Common myeloid progenitor, CD34-positive (primary cell): ENCODE measurements at regions not wholly inside any gene's neighbourhood (a gene's known extent, or its start where the extent isn't known, plus 50 kb on each side); places are given as distances from the start of the nearest gene placed in this dataset.
"Not testable (repeated sequence)": the region's sequence is repeated elsewhere in the genome, so short reads cannot be mapped to it uniquely, and the experiment has no call there.

Experiments used
- CTCF ChIA-PET: fragments of 350-600 bp; sonication (Branson Sonifier 250); formaldehyde crosslinking; loops from one replicate; lab custom pipeline; 2021; ENCODE audit warnings: antibody characterized with exemption; lab: Charles Lee
- POLR2A ChIA-PET: fragments of 350-600 bp; sonication (Branson Sonifier 250); formaldehyde crosslinking; loops from one replicate; lab custom pipeline; 2021; ENCODE audit warnings: antibody characterized with exemption; lab: Charles Lee
- DNase-seq, 3 donors: peaks; one replicate each; pipeline versions ENCODE4 v3.0.0 to v3.0.0-alpha.2; 2013
- H3K27ac ChIP-seq, 2 experiments: 1 replicate in 1 of 2; 2 replicates in 1 of 2; pipeline ENCODE4 v1.7.0; 2013; ENCODE audit warnings: inconsistent platforms in 2 of 2, low read length in 2 of 2, mild to moderate bottlenecking in 2 of 2, low read depth in 1 of 2, moderate library complexity in 1 of 2; ENCODE audit not compliant: severe bottlenecking in 2 of 2, insufficient read depth in 1 of 2, poor library complexity in 1 of 2
- H3K27me3 ChIP-seq, 5 experiments: replicated peaks in 2 of 5; 1 replicate in 3 of 5; 2 replicates in 2 of 5; pipeline versions ENCODE4 v1.6.1 to v1.7.0; 2013; ENCODE audit warnings: low read length in 4 of 5, mild to moderate bottlenecking in 2 of 5, moderate library complexity in 2 of 5, inconsistent platforms in 1 of 5; ENCODE audit not compliant: insufficient read depth in 5 of 5, control insufficient read depth in 4 of 5
- H3K36me3 ChIP-seq, 4 experiments: 1 replicate in 2 of 4; 2 replicates in 2 of 4; pipeline versions ENCODE4 v1.6.1 to v1.7.0; 2013; ENCODE audit warnings: low read length in 3 of 4, control low read depth in 1 of 4, mild to moderate bottlenecking in 1 of 4; ENCODE audit not compliant: control insufficient read depth in 4 of 4, insufficient read depth in 4 of 4
- H3K4me1 ChIP-seq, 4 experiments: 1 replicate in 3 of 4; 2 replicates in 1 of 4; pipeline versions ENCODE4 v1.6.1 to v1.7.1; 2013; ENCODE audit warnings: low read length in 3 of 4, mild to moderate bottlenecking in 3 of 4, control low read depth in 1 of 4, inconsistent platforms in 1 of 4, moderate library complexity in 1 of 4; ENCODE audit not compliant: control insufficient read depth in 4 of 4, insufficient read depth in 4 of 4; ENCODE audit errors: control extremely low read depth in 1 of 4
- H3K4me3 ChIP-seq, 7 experiments: 1 replicate in 4 of 7; 2 replicates in 3 of 7; pipeline versions ENCODE4 v1.5.1 to v1.7.0; 2013; ENCODE audit warnings: mild to moderate bottlenecking in 7 of 7, low read length in 6 of 7, moderate library complexity in 6 of 7, inconsistent platforms in 2 of 7, low read depth in 2 of 7, control low read depth in 1 of 7; ENCODE audit not compliant: insufficient read depth in 4 of 7, control insufficient read depth in 1 of 7; ENCODE audit errors: extremely low read depth in 1 of 7
- H3K9me3 ChIP-seq, 5 experiments: 1 replicate in 4 of 5; 2 replicates in 1 of 5; pipeline versions ENCODE4 v1.6.1 to v1.7.1; 2013; ENCODE audit warnings: low read length in 4 of 5, mild to moderate bottlenecking in 2 of 5, inconsistent platforms in 1 of 5, low read depth in 1 of 5, moderate library complexity in 1 of 5; ENCODE audit not compliant: control insufficient read depth in 4 of 5, insufficient read depth in 2 of 5; ENCODE audit errors: control extremely low read depth in 1 of 5
- WGBS: methylation state at CpG from one replicate; pipeline ENCODE4 v1.1.5; 2013; ENCODE audit not compliant: insufficient coverage; 5-methylcytosine and 5-hydroxymethylcytosine counted together

DNA sequence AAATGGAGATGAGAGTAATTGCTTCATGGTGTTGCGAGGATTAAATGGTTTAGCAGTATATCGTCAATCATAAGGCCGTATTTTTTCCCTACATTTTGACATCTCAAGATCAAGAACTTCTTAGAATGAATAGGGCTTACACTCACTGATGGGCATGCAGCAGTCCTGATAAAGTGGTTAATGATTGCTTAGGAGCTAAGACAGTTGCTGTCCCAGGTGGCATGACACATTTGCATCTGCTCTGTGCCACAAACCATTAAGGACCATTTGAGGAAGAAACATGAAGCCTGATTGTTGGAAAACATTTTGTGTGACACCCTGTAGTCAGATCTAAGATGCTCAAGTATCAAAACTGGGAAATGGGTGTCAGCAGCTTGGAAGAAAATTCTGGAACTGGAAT lies 81.0 kb upstream of the SGIP1 start:
- WGBS: no CpG with 5 or more reads among the region's 3 CpGs
- CTCF ChIA-PET: no interaction called here
- Histone ChIP-seq H3K36me3 (no peaks in the 10 kb centered on the region), H3K9me3 (no peaks in the 10 kb centered on the region), H3K4me1 (no peaks in the 10 kb centered on the region), H3K27ac (no peak overlapping the region), H3K27me3 (no peaks in the 10 kb centered on the region), H3K4me3 (no peak overlapping the region)
- POLR2A ChIA-PET: no interaction called here
- no peak for DNase-seq

- POLR2A ChIA-PET: interaction anchor here (0.6 kb wide), 1 partner anchor 282 kb away, joined by 3 read pairs; no protein-coding TSS in a partner anchor
- 100% methylated on average over 1 of the region's 2 CpGs for WGBS
- peaks cover 0 to 6% (median under 1%) of the 10 kb centered on the region in 5 experiments for H3K9me3 ChIP-seq
- no peak for DNase-seq
- CTCF ChIA-PET: interaction anchor here (2.4 kb wide), 1 partner anchor 206 kb away, joined by 6 read pairs; no protein-coding TSS in a partner anchor
- H3K27ac ChIP-seq: no peak overlapping the region
- no peaks in the 10 kb centered on the region for H3K4me1 ChIP-seq
- no peak overlapping the region for H3K4me3 ChIP-seq
- H3K27me3 ChIP-seq: no peaks in the 10 kb centered on the region
- no peaks in the 10 kb centered on the region for H3K36me3 ChIP-seq
Observed at GRCh38 chr1:66455446-66455845, 78.5 kb upstream of the SGIP1 start.

- no peaks in the 10 kb centered on the region for H3K36me3 ChIP-seq
- no peak overlapping the region for H3K27ac ChIP-seq
- POLR2A ChIA-PET: no interaction called here
- DNase-seq: no peak
- H3K9me3 ChIP-seq: peaks cover 0 to 27% (median 6%) of the 10 kb centered on the region in 5 experiments
- no peaks in the 10 kb centered on the region for H3K27me3 ChIP-seq
- no CpG with 5 or more reads among the region's 3 CpGs for WGBS
- CTCF ChIA-PET: no interaction called here
- H3K4me3 ChIP-seq: no peak overlapping the region
- H3K4me1 ChIP-seq: no peaks in the 10 kb centered on the region
Observed at GRCh38 chr1:66460776-66461175, 73.2 kb upstream of the SGIP1 start.

- H3K36me3 ChIP-seq: no peaks in the 10 kb centered on the region
Observed at GRCh38 chr1:66462313-66462712, 71.6 kb upstream of the SGIP1 start.

DNA sequence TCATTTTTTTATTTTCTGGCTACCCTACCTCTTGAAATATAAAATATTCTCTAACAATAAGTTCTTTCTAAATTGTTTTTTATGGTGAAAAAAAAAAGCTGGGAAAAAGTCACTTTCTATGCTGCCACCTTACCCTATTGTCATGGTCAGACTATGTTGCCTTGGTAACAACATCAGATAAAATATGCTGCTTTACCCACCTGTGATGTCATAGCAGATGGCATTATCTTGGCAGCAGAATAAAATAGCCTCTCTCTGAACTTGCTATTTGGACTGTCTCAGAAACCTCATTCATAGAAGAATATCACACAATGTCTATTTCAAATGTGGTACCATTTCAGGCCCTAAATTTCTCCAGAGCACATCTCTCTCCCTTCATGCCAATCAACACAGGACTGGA lies 69.6 kb upstream of the SGIP1 start:
- Histone ChIP-seq H3K4me3 (no peak overlapping the region), H3K4me1 (no peaks in the 10 kb centered on the region), H3K27ac (no peak overlapping the region), H3K36me3 (no peaks in the 10 kb centered on the region), H3K27me3 (no peaks in the 10 kb centered on the region), H3K9me3 (peaks cover 0 to 27% (median 3%) of the 10 kb centered on the region in 5 experiments)
- CTCF ChIA-PET: interaction anchor here (0.6 to 1.1 kb wide), 2 partner anchors 10 kb away, joined by 3 read pairs; no protein-coding TSS in a partner anchor
- POLR2A ChIA-PET: no interaction called here
- no peak for DNase-seq

More at GRCh38 chr1:66462313-66462712, 71.6 kb upstream of the SGIP1 start:
- no peak overlapping the region for H3K4me3 ChIP-seq
- peaks cover 0 to 27% (median 6%) of the 10 kb centered on the region in 5 experiments for H3K9me3 ChIP-seq
- H3K27ac ChIP-seq: no peak overlapping the region
- no peak for DNase-seq
- no CpG with 5 or more reads among the region's 2 CpGs for WGBS
- CTCF ChIA-PET: interaction anchor here (0.6 kb wide), 1 partner anchor 886 kb away, joined by 3 read pairs; no protein-coding TSS in a partner anchor
- H3K4me1 ChIP-seq: no peaks in the 10 kb centered on the region
- no peaks in the 10 kb centered on the region for H3K27me3 ChIP-seq
- POLR2A ChIA-PET: no interaction called here

DNA sequence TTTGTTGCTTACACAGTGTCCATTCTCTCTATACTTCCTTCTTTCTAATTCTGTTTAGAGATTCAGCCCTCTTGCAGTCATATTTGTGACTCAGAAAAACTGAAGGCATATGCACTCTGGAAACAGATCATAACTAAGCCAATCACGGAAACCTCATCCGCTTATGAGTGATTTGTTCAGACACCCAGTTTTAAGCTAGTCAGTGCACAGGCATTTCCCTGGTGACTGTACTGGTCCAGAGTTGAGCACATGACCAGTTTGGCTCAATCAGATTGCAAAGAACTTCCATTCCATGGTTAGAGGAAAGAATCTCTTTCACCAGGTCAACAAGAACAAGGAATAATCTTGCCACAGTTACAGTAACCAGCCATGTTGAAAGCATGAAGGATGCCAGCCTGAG lies 69.2 kb upstream of the SGIP1 start:
- Histone ChIP-seq H3K4me1 (no peaks in the 10 kb centered on the region), H3K27me3 (no peaks in the 10 kb centered on the region), H3K4me3 (no peak overlapping the region), H3K27ac (no peak overlapping the region), H3K9me3 (peaks cover 0 to 26% (median 3%) of the 10 kb centered on the region in 5 experiments), H3K36me3 (no peaks in the 10 kb centered on the region)
- ChIA-PET POLR2A (no interaction called here), CTCF (interaction anchor here (1.1 to 2.1 kb wide), 2 partner anchors 10 to 18 kb away, joined by 3 to 5 read pairs; no protein-coding TSS in a partner anchor)
- WGBS: no CpG with 5 or more reads among the region's 2 CpGs
- no peak for DNase-seq

DNA sequence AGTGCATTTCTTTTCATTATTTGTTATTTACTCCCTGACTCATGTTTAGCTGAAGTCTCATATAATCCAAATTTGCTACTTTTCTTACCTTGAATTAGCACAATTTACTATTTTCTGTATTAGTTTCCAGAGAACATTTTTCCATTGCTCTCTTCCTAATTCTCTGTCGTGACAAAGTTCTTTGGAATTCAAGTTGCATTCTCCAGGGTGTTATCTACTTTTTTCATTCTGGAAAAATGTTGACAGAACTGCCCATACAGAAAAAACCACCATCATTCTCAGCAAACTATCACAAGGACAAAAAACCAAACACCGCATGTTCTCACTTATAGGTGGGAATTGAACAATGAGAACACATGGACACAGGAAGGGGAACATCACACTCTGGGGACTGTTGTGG lies 67.3 kb upstream of the SGIP1 start:
- H3K27ac ChIP-seq, H3K4me1 ChIP-seq, DNase-seq, H3K36me3 ChIP-seq, H3K4me3 ChIP-seq, POLR2A ChIA-PET, H3K27me3 ChIP-seq: not testable (repeated sequence)
- CTCF ChIA-PET: interaction anchor here (2.1 kb wide), 1 partner anchor 20 kb away, joined by 5 read pairs; no protein-coding TSS in a partner anchor
- no CpG with 5 or more reads among the region's 2 CpGs for WGBS
- peaks cover 0 to 12% (median 0%) of the 10 kb centered on the region in 5 experiments for H3K9me3 ChIP-seq
